GM19240 (cell line): ENCODE measurements at regions not wholly inside any gene's neighbourhood (a gene's known extent, or its start where the extent isn't known, plus 50 kb on each side); places are given as distances from the start of the nearest gene placed in this dataset.

Experiments used
- DNase-seq: peaks from one replicate; pipeline ENCODE4 v3.0.0; 2011; ENCODE audit warnings: low spot score; ENCODE audit not compliant: insufficient read length

GRCh38 chr17:69822314-69822875, 252.6 kb upstream of the KCNJ16 start:
- no peak for DNase-seq

DNA sequence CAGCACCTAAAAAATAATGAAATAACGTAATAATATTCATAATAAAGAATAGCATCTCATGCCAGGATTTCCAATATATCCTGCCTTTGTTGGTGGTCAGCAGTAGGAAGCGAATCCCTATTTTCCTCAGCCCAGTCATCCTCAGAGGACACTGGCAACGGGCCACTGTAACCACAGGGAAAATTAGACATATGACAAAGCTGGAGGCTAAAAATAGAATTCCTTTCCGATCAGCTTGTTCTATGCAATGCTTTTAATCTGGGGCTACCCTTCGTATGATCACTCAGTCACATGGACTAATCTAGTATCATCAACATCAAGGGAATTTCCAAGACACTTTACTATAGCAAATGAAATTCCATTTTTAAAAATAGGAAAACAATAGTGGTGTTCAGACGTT, 246.9 kb upstream of the KCNJ16 start:
- DNase-seq = no peak

DNA sequence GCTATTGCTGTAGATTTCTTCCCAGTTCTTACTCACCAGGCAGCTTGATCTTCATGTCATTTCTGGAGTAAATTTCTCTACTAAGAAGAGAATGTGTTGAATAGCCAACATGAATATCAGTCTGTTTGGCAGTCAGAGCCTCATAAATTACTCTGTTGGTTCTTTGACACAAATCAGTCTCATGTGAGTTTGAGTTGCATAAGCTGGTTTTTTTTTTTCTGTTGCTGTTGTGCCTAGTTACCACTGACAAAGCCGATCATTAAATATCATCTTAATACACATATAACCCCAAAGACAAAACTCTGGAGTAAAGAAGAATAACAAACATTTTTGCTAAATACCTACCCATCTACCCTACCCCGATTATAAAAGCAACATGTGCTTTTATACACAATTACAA, 240.5 kb upstream of the KCNJ16 start:
- DNase-seq = no peak

DNA sequence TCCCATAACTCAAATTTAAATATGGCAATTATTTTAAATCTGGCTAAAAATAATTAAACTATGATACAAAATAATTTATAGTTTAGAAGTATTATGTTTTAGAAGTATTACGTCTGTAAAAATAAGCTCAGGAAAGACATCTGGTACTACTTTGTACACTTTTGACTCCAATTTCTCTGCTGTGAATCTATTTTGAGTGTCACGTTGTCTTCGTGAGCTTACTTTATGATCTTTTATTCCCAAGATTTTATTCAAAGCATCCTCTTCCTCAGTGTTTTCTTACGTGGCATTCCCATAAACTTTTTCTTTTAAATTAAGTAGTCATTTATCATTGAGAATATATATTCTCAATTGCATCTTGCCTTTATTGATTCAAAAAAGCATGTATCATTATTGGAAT, 223.3 kb upstream of the KCNJ16 start:
- no peak for DNase-seq

DNA sequence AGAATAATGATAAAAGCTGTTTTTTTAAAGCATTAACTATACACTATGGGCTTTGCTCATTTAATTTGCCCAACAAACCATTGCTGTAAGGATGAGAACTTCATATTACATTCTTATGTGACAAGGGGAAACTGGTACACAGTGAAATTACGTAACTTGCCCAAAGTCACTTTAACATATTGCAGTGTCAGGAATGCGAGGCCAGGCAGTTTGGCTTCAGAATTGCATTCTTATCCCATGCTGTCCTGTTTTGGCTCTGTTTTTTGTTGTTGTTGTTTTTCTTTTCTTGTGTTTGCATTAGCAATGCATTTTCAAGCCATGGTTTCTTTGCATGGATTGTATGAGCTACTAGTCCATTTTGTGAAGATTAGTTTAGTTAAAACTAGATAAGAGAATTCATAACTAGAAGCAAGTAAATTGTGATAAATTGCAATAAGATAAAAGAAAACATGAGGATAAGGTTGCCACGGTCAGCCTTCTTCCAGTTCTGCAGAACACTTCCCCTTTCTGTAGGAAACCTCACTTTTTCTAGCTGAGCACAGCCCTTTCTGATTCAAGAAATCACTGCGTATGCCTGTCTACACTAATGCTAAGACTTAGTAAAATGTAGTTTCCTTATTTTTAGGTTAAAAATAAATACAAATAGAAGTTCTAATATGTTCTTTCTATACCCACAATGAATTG, 221.3 kb upstream of the KCNJ16 start:
- no peak for DNase-seq

DNA sequence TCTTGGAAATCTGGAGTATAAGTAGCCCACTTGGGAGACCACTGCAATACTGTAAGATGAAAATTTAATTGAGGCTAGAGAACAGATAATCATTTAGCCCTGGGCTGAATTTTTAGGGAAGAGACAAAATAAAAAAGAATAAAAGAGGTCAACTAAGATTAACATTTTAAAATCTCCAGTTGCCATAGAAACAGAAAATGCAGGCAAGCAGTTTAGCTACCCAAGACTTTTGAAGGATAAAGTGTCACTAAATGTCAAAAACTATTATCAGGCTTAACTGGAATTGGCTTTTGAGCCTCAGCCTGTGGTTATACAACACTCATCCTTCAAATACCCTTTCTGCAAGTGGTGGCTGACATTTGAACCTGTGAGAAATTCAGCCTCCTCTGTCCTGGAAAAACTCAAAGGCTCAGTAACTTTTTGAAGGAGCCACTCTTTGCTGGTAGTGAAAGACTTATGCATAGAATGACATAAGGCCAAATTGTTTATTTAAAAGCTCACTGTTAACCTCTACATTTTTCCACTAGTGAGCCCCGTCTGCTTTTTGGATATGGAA, 220.7 kb upstream of the KCNJ16 start:
- DNase-seq = no peak

- DNase-seq = no peak
These were observed 218.1 kb upstream of the KCNJ16 start for GRCh38 chr17:69856946-69857345.

GRCh38 chr17:69857412-69857835, 217.6 kb upstream of the KCNJ16 start:
- DNase-seq = no peak

DNA sequence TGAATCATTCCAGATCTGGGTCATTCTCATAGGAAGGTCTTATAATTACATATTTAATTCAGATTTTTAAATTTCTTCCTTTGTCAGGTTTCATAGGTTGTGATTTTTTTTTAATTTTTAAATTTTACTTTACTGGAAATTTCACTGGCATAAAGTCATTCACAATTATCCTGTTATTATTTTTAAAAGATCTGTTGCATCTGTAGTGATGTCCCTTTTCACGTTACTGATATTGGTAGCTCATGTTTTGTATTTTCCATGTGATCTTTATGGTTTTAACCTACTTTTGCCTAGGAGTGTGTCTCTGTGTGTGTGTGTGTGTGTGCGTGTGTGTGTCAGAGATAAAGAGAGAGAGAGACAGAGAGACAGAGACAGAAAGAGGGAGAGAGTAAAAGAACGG, 216.6 kb upstream of the KCNJ16 start:
- no peak for DNase-seq

GRCh38 chr17:69860142-69860680, 214.8 kb upstream of the KCNJ16 start:
- DNase-seq = no peak

DNA sequence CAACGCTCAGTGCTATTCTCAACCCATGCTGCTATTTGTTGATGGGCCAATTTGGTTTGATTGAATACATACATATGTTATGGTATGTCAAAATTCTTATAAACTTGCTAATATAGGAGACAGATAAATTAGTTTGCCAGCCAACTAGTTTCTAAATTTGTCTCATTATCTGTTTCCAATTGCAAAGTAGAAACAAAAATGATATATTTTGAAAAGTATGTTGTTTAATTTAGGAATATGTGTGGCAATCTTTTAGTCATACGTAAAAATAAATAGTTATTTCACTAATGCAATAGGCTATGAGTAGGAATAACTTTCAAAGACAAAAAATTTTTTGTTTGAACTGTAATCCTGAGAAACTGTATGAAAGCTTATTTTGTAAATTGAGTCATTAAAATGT, 210.6 kb upstream of the KCNJ16 start:
- no peak for DNase-seq

GRCh38 chr17:69869667-69870066, 205.4 kb upstream of the KCNJ16 start:
- DNase-seq = no peak

GRCh38 chr17:69870091-69870530, 204.9 kb upstream of the KCNJ16 start:
- no peak for DNase-seq

DNA sequence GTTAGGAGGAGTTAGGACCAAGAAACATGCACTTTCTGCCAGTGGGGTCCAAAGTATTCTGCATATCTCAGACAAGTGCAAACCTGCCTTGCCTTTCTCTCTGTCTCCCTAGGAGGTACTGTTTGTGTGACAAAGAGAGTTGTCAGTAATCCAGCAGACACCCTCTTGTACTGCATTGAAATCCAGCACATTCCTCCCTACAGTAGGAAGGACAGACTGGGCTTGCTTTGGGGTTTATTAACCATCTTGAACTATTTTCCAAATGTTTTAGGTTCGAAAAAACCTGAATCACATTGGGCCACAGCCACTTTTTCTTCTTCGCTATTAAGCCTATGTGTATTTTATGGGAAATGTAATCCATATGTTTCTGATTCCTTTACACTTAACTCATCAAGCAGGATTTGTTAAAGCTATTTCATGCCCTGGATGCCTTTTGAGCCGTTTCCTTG, 204.2 kb upstream of the KCNJ16 start:
- DNase-seq = no peak

DNA sequence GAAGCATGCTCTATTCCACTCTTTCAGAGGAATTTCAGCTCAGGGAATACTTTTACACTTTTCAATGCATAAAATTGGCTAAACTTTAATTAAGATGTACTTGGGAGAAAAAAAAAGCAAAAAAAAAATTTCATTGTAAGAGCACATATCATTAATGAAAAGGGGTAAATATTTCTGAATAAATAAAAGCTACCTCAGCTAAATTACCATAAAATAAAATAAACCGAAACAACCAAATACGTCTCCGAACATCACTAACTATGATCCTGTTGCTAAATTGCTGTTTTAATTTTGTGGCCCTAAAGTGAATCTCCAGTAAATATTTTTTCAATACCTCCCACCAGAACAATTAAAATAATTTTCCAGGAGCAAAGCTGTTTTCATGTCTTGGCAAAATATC, 203.7 kb upstream of the KCNJ16 start:
- DNase-seq = no peak

- DNase-seq = no peak
These were observed 202.3 kb upstream of the KCNJ16 start for GRCh38 chr17:69872675-69873262.

- DNase-seq = no peak
These were observed 200.8 kb upstream of the KCNJ16 start for GRCh38 chr17:69874175-69874670.

- DNase-seq = no peak
These were observed 198.3 kb upstream of the KCNJ16 start for GRCh38 chr17:69876757-69877156.

DNA sequence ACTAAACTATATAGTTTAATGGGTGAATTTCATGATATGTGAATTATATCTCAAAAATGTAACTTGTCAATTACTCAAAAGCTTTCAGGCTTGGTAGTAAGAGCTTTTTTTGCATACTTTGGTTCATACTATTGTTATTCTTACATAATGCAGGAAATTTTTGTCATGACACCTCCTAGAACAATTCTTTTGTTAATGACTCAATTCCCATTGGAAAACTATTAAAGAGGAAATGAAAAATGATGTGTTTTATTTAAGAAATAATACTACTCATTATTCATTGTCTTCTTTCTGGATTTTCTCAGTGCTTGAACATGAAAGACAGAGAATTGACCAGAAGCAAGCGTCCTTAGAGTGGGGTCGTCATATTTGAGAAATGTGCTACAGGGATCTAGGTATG, 196.4 kb upstream of the KCNJ16 start:
- no peak for DNase-seq

- no peak for DNase-seq
These were observed 195.4 kb upstream of the KCNJ16 start for GRCh38 chr17:69879576-69879975.

DNA sequence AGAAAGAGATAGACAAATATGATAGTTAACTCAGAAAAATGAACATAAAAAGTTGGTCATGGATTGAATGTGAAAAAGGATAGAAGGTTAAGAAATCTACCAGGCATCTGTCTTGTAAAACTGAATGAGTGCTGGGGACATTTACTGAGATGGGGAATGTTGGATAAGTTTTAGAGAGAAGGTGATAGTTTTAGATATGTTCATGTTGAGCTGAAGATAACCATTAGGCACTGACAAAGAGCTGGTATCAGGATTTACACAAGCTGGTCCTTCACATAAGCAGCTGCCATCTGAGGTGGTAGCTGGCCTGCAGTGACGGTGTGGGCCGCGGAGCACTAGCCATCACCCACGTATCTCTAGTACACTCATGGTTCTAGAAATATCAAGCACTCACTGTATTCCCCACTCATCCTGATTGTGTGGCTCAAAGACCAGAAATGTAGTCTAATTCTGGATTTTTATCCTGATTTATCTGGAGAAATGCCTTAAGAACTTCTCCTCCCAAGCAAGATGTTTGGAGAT, 194.4 kb upstream of the KCNJ16 start:
- no peak for DNase-seq

- DNase-seq = no peak
These were observed 192.7 kb upstream of the KCNJ16 start for GRCh38 chr17:69882281-69882680.
